Common myeloid progenitor, CD34-positive (primary cell): ENCODE measurements at regions not wholly inside any gene's neighbourhood (a gene's known extent, or its start where the extent isn't known, plus 50 kb on each side); places are given as distances from the start of the nearest gene placed in this dataset.
"Not testable (repeated sequence)": the region's sequence is repeated elsewhere in the genome, so short reads cannot be mapped to it uniquely, and the experiment has no call there.

Experiments used
- CTCF ChIA-PET: fragments of 350-600 bp; sonication (Branson Sonifier 250); formaldehyde crosslinking; loops from one replicate; lab custom pipeline; 2021; ENCODE audit warnings: antibody characterized with exemption; lab: Charles Lee
- POLR2A ChIA-PET: fragments of 350-600 bp; sonication (Branson Sonifier 250); formaldehyde crosslinking; loops from one replicate; lab custom pipeline; 2021; ENCODE audit warnings: antibody characterized with exemption; lab: Charles Lee
- DNase-seq, 3 donors: peaks; one replicate each; pipeline versions ENCODE4 v3.0.0 to v3.0.0-alpha.2; 2013
- H3K27ac ChIP-seq, 2 experiments: 1 replicate in 1 of 2; 2 replicates in 1 of 2; pipeline ENCODE4 v1.7.0; 2013; ENCODE audit warnings: inconsistent platforms in 2 of 2, low read length in 2 of 2, mild to moderate bottlenecking in 2 of 2, low read depth in 1 of 2, moderate library complexity in 1 of 2; ENCODE audit not compliant: severe bottlenecking in 2 of 2, insufficient read depth in 1 of 2, poor library complexity in 1 of 2
- H3K27me3 ChIP-seq, 5 experiments: replicated peaks in 2 of 5; 1 replicate in 3 of 5; 2 replicates in 2 of 5; pipeline versions ENCODE4 v1.6.1 to v1.7.0; 2013; ENCODE audit warnings: low read length in 4 of 5, mild to moderate bottlenecking in 2 of 5, moderate library complexity in 2 of 5, inconsistent platforms in 1 of 5; ENCODE audit not compliant: insufficient read depth in 5 of 5, control insufficient read depth in 4 of 5
- H3K36me3 ChIP-seq, 4 experiments: 1 replicate in 2 of 4; 2 replicates in 2 of 4; pipeline versions ENCODE4 v1.6.1 to v1.7.0; 2013; ENCODE audit warnings: low read length in 3 of 4, control low read depth in 1 of 4, mild to moderate bottlenecking in 1 of 4; ENCODE audit not compliant: control insufficient read depth in 4 of 4, insufficient read depth in 4 of 4
- H3K4me1 ChIP-seq, 4 experiments: 1 replicate in 3 of 4; 2 replicates in 1 of 4; pipeline versions ENCODE4 v1.6.1 to v1.7.1; 2013; ENCODE audit warnings: low read length in 3 of 4, mild to moderate bottlenecking in 3 of 4, control low read depth in 1 of 4, inconsistent platforms in 1 of 4, moderate library complexity in 1 of 4; ENCODE audit not compliant: control insufficient read depth in 4 of 4, insufficient read depth in 4 of 4; ENCODE audit errors: control extremely low read depth in 1 of 4
- H3K4me3 ChIP-seq, 7 experiments: 1 replicate in 4 of 7; 2 replicates in 3 of 7; pipeline versions ENCODE4 v1.5.1 to v1.7.0; 2013; ENCODE audit warnings: mild to moderate bottlenecking in 7 of 7, low read length in 6 of 7, moderate library complexity in 6 of 7, inconsistent platforms in 2 of 7, low read depth in 2 of 7, control low read depth in 1 of 7; ENCODE audit not compliant: insufficient read depth in 4 of 7, control insufficient read depth in 1 of 7; ENCODE audit errors: extremely low read depth in 1 of 7
- H3K9me3 ChIP-seq, 5 experiments: 1 replicate in 4 of 5; 2 replicates in 1 of 5; pipeline versions ENCODE4 v1.6.1 to v1.7.1; 2013; ENCODE audit warnings: low read length in 4 of 5, mild to moderate bottlenecking in 2 of 5, inconsistent platforms in 1 of 5, low read depth in 1 of 5, moderate library complexity in 1 of 5; ENCODE audit not compliant: control insufficient read depth in 4 of 5, insufficient read depth in 2 of 5; ENCODE audit errors: control extremely low read depth in 1 of 5
- WGBS: methylation state at CpG from one replicate; pipeline ENCODE4 v1.1.5; 2013; ENCODE audit not compliant: insufficient coverage; 5-methylcytosine and 5-hydroxymethylcytosine counted together

GRCh38 chr3:26118165-26118564, 328.3 kb downstream of the OXSM start:
- ChIA-PET POLR2A (no interaction called here), CTCF (no interaction called here)
- DNase-seq: no peak
- Histone ChIP-seq H3K9me3 (peaks cover 0 to 11% (median 0%) of the 10 kb centered on the region in 5 experiments), H3K27me3 (no peaks in the 10 kb centered on the region), H3K4me1 (no peaks in the 10 kb centered on the region), H3K27ac (no peak overlapping the region), H3K4me3 (no peak overlapping the region), H3K36me3 (no peaks in the 10 kb centered on the region)
- WGBS: 63% methylated on average over 1 of the region's 2 CpGs

GRCh38 chr3:26132942-26133341, 343.1 kb downstream of the OXSM start:
- peaks cover 0 to 2% (median 0%) of the 10 kb centered on the region in 5 experiments for H3K9me3 ChIP-seq

GRCh38 chr3:26141296-26141695, 351.4 kb downstream of the OXSM start:
- Histone ChIP-seq H3K4me1 (no peaks in the 10 kb centered on the region), H3K9me3 (peaks cover 0 to 7% (median 0%) of the 10 kb centered on the region in 5 experiments), H3K27me3 (no peaks in the 10 kb centered on the region), H3K4me3 (no peak overlapping the region), H3K27ac (no peak overlapping the region), H3K36me3 (no peaks in the 10 kb centered on the region)
- DNase-seq: no peak
- 88% methylated on average over 1 of the region's 1 CpG for WGBS
- ChIA-PET CTCF (no interaction called here), POLR2A (no interaction called here)

More at GRCh38 chr3:26132942-26133341, 343.1 kb downstream of the OXSM start:
- Histone ChIP-seq H3K27me3 (no peaks in the 10 kb centered on the region), H3K4me3 (no peak overlapping the region), H3K4me1 (no peaks in the 10 kb centered on the region), H3K27ac (no peak overlapping the region), H3K36me3 (no peaks in the 10 kb centered on the region)
- CTCF ChIA-PET: no interaction called here
- POLR2A ChIA-PET: no interaction called here
- no peak for DNase-seq

GRCh38 chr3:26145769-26146168, 355.9 kb downstream of the OXSM start:
- Histone ChIP-seq H3K4me1 (no peaks in the 10 kb centered on the region), H3K27me3 (no peaks in the 10 kb centered on the region), H3K9me3 (no peaks in the 10 kb centered on the region), H3K4me3 (no peak overlapping the region), H3K27ac (no peak overlapping the region), H3K36me3 (no peaks in the 10 kb centered on the region)
- DNase-seq: no peak
- ChIA-PET POLR2A (no interaction called here), CTCF (no interaction called here)
- 75% methylated on average over 2 of the region's 3 CpGs for WGBS

GRCh38 chr3:26157428-26157827, 367.5 kb downstream of the OXSM start:
- WGBS: 95% methylated on average over 2 of the region's 4 CpGs
- DNase-seq, H3K27ac ChIP-seq, CTCF ChIA-PET, H3K27me3 ChIP-seq, POLR2A ChIA-PET, H3K36me3 ChIP-seq, H3K9me3 ChIP-seq, H3K4me3 ChIP-seq, H3K4me1 ChIP-seq: not testable (repeated sequence)

GRCh38 chr3:26171006-26171405, 381.1 kb downstream of the OXSM start:
- Histone ChIP-seq H3K4me1 (no peaks in the 10 kb centered on the region), H3K9me3 (peaks cover 0 to 2% (median 0%) of the 10 kb centered on the region in 5 experiments), H3K4me3 (no peak overlapping the region), H3K27ac (no peak overlapping the region), H3K27me3 (no peaks in the 10 kb centered on the region), H3K36me3 (no peaks in the 10 kb centered on the region)
- CTCF ChIA-PET: no interaction called here
- POLR2A ChIA-PET: interaction anchor here (0.6 kb wide), 1 partner anchor 14 kb away, joined by 3 read pairs; no protein-coding TSS in a partner anchor
- no peak for DNase-seq

GRCh38 chr3:26191556-26191955, 401.7 kb downstream of the OXSM start:
- no peak for DNase-seq
- no peak overlapping the region for H3K27ac ChIP-seq
- H3K36me3 ChIP-seq: no peaks in the 10 kb centered on the region
- no CpG with 5 or more reads among the region's 1 CpG for WGBS
- CTCF ChIA-PET: interaction anchor here (1.0 kb wide), 1 partner anchor 13 kb away, joined by 3 read pairs; no protein-coding TSS in a partner anchor
- no peaks in the 10 kb centered on the region for H3K27me3 ChIP-seq
- no peak overlapping the region for H3K4me3 ChIP-seq
- H3K9me3 ChIP-seq: peaks cover 0 to 1% (median 0%) of the 10 kb centered on the region in 5 experiments
- POLR2A ChIA-PET: no interaction called here
- H3K4me1 ChIP-seq: no peaks in the 10 kb centered on the region
